HG03558 (cell line): ENCODE measurements at regions not wholly inside any gene's neighbourhood (a gene's known extent, or its start where the extent isn't known, plus 50 kb on each side); places are given as distances from the start of the nearest gene placed in this dataset.
"Not testable (repeated sequence)": the region's sequence is repeated elsewhere in the genome, so short reads cannot be mapped to it uniquely, and the experiment has no call there.

Experiments used
- ATAC-seq: cut with Tn5 transposase; IDR thresholded peaks from one replicate; pipeline ENCODE4 v1.9.1; 2021; ENCODE audit warnings: moderate number of reproducible peaks; ENCODE audit not compliant: unreplicated experiment; ENCODE audit errors: extremely low read depth

- ATAC-seq, result peak; percentile 69
Observed at GRCh38 chr2:41026613-41027012, 574.7 kb upstream of the SLC8A1 start.

- ATAC-seq, result no peak
Observed at GRCh38 chr2:41027095-41027494, 575.2 kb upstream of the SLC8A1 start.

GRCh38 chr2:41031282-41031681 lies 579.4 kb upstream of the SLC8A1 start:
- ATAC-seq, result no peak

- no peak for ATAC-seq
Observed at GRCh38 chr2:41032715-41033114, 580.8 kb upstream of the SLC8A1 start.

GRCh38 chr2:41033127-41033526 lies 581.2 kb upstream of the SLC8A1 start:
- ATAC-seq, result no peak

GRCh38 chr2:41038408-41038807 lies 586.5 kb upstream of the SLC8A1 start:
- no peak for ATAC-seq

GRCh38 chr2:41039750-41040149 lies 587.9 kb upstream of the SLC8A1 start:
- not testable (repeated sequence) for ATAC-seq

- no peak for ATAC-seq
Observed at GRCh38 chr2:41040782-41041520, 589.1 kb upstream of the SLC8A1 start.

GRCh38 chr2:41042343-41042742 lies 590.5 kb upstream of the SLC8A1 start:
- no peak for ATAC-seq

GRCh38 chr2:41061356-41061755 lies 609.5 kb upstream of the SLC8A1 start:
- ATAC-seq, result no peak

- ATAC-seq, result no peak
Observed at GRCh38 chr2:41062336-41062735, 610.4 kb upstream of the SLC8A1 start.

GRCh38 chr2:41066168-41066567 lies 614.3 kb upstream of the SLC8A1 start:
- no peak for ATAC-seq

GRCh38 chr2:41068740-41069139 lies 616.9 kb upstream of the SLC8A1 start:
- no peak for ATAC-seq

GRCh38 chr2:41078341-41078740 lies 626.5 kb upstream of the SLC8A1 start:
- ATAC-seq, result no peak

GRCh38 chr2:41079011-41079410 lies 627.1 kb upstream of the SLC8A1 start:
- no peak for ATAC-seq

GRCh38 chr2:41084321-41084720 lies 632.4 kb upstream of the SLC8A1 start:
- no peak for ATAC-seq

GRCh38 chr2:41087946-41088345 lies 636.1 kb upstream of the SLC8A1 start:
- no peak for ATAC-seq

GRCh38 chr2:41101281-41101680 lies 649.4 kb upstream of the SLC8A1 start:
- ATAC-seq, result no peak

- ATAC-seq, result no peak
Observed at GRCh38 chr2:41109744-41110143, 657.9 kb upstream of the SLC8A1 start.

GRCh38 chr2:41111836-41112627 lies 660.1 kb upstream of the SLC8A1 start:
- no peak for ATAC-seq

- ATAC-seq, result no peak
Observed at GRCh38 chr2:41116106-41116797, 664.4 kb upstream of the SLC8A1 start.
